HG03095 (cell line): ENCODE measurements at regions not wholly inside any gene's neighbourhood (a gene's known extent, or its start where the extent isn't known, plus 50 kb on each side); places are given as distances from the start of the nearest gene placed in this dataset.
A peak's percentile ranks its signal among the peaks of the same experiment; 100 is the strongest.

Source experiments
- ATAC-seq: cut with Tn5 transposase; IDR thresholded peaks from one replicate; pipeline ENCODE4 v1.9.1; 2021; ENCODE audit warnings: moderate library complexity; ENCODE audit not compliant: unreplicated experiment

- ATAC-seq, result peak; percentile 95
These were observed 262.0 kb downstream of the ADRA2A start for GRCh38 chr10:111338805-111339204.

- no peak for ATAC-seq
These were observed 268.0 kb downstream of the ADRA2A start for GRCh38 chr10:111344804-111345203.

- no peak for ATAC-seq
These were observed 270.7 kb downstream of the ADRA2A start for GRCh38 chr10:111347386-111348013.

GRCh38 chr10:111348076-111348475 lies 271.2 kb downstream of the ADRA2A start:
- no peak for ATAC-seq

- no peak for ATAC-seq
These were observed 278.0 kb downstream of the ADRA2A start for GRCh38 chr10:111354859-111355258.

GRCh38 chr10:111356571-111356970 lies 279.7 kb downstream of the ADRA2A start:
- ATAC-seq, result no peak

- no peak for ATAC-seq
These were observed 281.0 kb downstream of the ADRA2A start for GRCh38 chr10:111357859-111358258.

GRCh38 chr10:111360260-111360925 lies 283.6 kb downstream of the ADRA2A start:
- ATAC-seq, result peak; percentile 87

GRCh38 chr10:111367531-111367930 lies 290.7 kb downstream of the ADRA2A start:
- no peak for ATAC-seq

- no peak for ATAC-seq
These were observed 293.3 kb downstream of the ADRA2A start for GRCh38 chr10:111370101-111370500.

- no peak for ATAC-seq
These were observed 296.9 kb downstream of the ADRA2A start for GRCh38 chr10:111373696-111374095.

GRCh38 chr10:111379534-111380187 lies 302.8 kb downstream of the ADRA2A start:
- ATAC-seq, result no peak

GRCh38 chr10:111384556-111384955 lies 307.7 kb downstream of the ADRA2A start:
- no peak for ATAC-seq

- no peak for ATAC-seq
These were observed 314.2 kb downstream of the ADRA2A start for GRCh38 chr10:111390813-111391563.

- ATAC-seq, result no peak
These were observed 315.3 kb downstream of the ADRA2A start for GRCh38 chr10:111392159-111392558.

GRCh38 chr10:111392910-111393309 lies 316.1 kb downstream of the ADRA2A start:
- ATAC-seq, result no peak

- no peak for ATAC-seq
These were observed 333.9 kb downstream of the ADRA2A start for GRCh38 chr10:111410740-111411139.

- no peak for ATAC-seq
These were observed 348.6 kb downstream of the ADRA2A start for GRCh38 chr10:111425459-111425858.

GRCh38 chr10:111429288-111430028 lies 352.6 kb downstream of the ADRA2A start:
- no peak for ATAC-seq

GRCh38 chr10:111430070-111430469 lies 353.2 kb downstream of the ADRA2A start:
- no peak for ATAC-seq

- no peak for ATAC-seq
These were observed 355.8 kb downstream of the ADRA2A start for GRCh38 chr10:111432588-111432987.
